ENCODE measurements at regions not wholly inside any gene's neighbourhood (a gene's known extent, or its start where the extent isn't known, plus 50 kb on each side); places are given as distances from the start of the nearest gene placed in this dataset.

DNA sequence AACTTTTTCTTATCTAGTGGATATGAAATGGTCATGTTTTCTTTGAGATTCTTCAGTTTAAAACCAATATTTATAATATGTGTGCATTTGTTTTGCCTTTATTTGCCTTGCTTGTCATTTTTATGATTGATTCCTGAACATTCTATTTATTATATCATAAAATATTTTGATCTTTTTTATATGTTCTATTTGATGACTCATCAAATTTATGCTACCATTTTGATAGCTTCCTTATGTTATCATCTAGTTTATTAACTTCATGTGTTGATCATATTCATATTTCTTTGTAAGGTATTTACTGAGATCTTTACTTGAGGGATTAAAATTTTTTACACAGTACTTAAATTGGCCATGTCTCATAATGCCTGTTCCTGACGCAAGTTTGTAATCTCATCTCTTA is 1650.0 kb downstream of the AMY1C start (continued):
- TF ChIP-seq, protein P1, sequence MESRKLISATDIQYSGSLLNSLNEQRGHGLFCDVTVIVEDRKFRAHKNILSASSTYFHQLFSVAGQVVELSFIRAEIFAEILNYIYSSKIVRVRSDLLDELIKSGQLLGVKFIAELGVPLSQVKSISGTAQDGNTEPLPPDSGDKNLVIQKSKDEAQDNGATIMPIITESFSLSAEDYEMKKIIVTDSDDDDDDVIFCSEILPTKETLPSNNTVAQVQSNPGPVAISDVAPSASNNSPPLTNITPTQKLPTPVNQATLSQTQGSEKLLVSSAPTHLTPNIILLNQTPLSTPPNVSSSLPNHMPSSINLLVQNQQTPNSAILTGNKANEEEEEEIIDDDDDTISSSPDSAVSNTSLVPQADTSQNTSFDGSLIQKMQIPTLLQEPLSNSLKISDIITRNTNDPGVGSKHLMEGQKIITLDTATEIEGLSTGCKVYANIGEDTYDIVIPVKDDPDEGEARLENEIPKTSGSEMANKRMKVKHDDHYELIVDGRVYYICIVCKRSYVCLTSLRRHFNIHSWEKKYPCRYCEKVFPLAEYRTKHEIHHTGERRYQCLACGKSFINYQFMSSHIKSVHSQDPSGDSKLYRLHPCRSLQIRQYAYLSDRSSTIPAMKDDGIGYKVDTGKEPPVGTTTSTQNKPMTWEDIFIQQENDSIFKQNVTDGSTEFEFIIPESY (IDR thresholded peaks at IDR 0.05), result no peak
- TF ChIP-seq, protein P2, sequence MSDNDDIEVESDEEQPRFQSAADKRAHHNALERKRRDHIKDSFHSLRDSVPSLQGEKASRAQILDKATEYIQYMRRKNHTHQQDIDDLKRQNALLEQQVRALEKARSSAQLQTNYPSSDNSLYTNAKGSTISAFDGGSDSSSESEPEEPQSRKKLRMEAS (IDR thresholded peaks at IDR 0.05), result no peak
- no peak for TF ChIP-seq RAD21 (IDR thresholded peaks at IDR 0.05)
- no peak for TF ChIP-seq RXRA (IDR thresholded peaks at IDR 0.05)

DNA sequence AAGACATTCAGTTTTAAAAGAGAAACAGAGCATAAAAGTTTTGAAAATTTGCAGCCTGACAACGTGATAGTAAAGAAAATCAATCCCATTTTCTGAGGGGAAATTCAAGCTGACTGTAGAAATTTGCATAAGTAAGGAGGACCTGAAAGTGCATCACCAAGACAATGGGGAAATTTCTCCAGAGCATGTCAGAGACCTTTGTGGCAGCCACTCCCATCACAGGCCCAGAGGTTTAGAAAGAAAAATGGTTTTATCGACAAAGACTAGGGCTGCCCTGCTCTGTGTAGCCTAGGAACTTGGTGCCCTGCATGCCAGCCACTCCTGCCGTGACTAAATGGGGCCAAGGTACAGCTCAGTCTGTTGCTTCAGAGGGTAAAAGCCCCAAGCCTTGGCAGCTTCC is 1640.2 kb upstream of the PRMT6 start:
- Histone ChIP-seq H3K9me3 (ENCODE audit: control insufficient read depth in 4 of 4, low read length in 3 of 4) (no peaks in the 10 kb centered on the region), H3K4me3 (ENCODE audit: low read depth in 1 of 3, low read length in 3 of 3) (no peak overlapping the region), H3K27me3 (ENCODE audit: control insufficient read depth in 4 of 4, insufficient read depth in 4 of 4, low read length in 3 of 4) (no peaks in the 10 kb centered on the region), H3K36me3 (ENCODE audit: control insufficient read depth in 4 of 4, insufficient read depth in 3 of 4, low read depth in 1 of 4, low read length in 3 of 4) (no peaks in the 10 kb centered on the region), H3K4me1 (ENCODE audit: control insufficient read depth in 4 of 4, insufficient read depth in 4 of 4, low read length in 3 of 4) (no peaks in the 10 kb centered on the region), H3K9ac (ENCODE audit: low read depth in 1 of 2, low read length in 2 of 2) (no peak overlapping the region), H3K27ac (ENCODE audit: low read depth in 1 of 2, low read length in 2 of 2) (no peak overlapping the region)
- no peak for TF ChIP-seq JUND (IDR thresholded peaks at IDR 0.05)
- no peak for TF ChIP-seq HNF4G (IDR thresholded peaks at IDR 0.05)
- TF ChIP-seq RAD21 (IDR thresholded peaks at IDR 0.05), result no peak
- TF ChIP-seq, protein P3, sequence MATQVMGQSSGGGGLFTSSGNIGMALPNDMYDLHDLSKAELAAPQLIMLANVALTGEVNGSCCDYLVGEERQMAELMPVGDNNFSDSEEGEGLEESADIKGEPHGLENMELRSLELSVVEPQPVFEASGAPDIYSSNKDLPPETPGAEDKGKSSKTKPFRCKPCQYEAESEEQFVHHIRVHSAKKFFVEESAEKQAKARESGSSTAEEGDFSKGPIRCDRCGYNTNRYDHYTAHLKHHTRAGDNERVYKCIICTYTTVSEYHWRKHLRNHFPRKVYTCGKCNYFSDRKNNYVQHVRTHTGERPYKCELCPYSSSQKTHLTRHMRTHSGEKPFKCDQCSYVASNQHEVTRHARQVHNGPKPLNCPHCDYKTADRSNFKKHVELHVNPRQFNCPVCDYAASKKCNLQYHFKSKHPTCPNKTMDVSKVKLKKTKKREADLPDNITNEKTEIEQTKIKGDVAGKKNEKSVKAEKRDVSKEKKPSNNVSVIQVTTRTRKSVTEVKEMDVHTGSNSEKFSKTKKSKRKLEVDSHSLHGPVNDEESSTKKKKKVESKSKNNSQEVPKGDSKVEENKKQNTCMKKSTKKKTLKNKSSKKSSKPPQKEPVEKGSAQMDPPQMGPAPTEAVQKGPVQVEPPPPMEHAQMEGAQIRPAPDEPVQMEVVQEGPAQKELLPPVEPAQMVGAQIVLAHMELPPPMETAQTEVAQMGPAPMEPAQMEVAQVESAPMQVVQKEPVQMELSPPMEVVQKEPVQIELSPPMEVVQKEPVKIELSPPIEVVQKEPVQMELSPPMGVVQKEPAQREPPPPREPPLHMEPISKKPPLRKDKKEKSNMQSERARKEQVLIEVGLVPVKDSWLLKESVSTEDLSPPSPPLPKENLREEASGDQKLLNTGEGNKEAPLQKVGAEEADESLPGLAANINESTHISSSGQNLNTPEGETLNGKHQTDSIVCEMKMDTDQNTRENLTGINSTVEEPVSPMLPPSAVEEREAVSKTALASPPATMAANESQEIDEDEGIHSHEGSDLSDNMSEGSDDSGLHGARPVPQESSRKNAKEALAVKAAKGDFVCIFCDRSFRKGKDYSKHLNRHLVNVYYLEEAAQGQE (IDR thresholded peaks at IDR 0.05), result no peak
- TF ChIP-seq, protein P1 (IDR thresholded peaks at IDR 0.05), result no peak
- TF ChIP-seq, protein P4, sequence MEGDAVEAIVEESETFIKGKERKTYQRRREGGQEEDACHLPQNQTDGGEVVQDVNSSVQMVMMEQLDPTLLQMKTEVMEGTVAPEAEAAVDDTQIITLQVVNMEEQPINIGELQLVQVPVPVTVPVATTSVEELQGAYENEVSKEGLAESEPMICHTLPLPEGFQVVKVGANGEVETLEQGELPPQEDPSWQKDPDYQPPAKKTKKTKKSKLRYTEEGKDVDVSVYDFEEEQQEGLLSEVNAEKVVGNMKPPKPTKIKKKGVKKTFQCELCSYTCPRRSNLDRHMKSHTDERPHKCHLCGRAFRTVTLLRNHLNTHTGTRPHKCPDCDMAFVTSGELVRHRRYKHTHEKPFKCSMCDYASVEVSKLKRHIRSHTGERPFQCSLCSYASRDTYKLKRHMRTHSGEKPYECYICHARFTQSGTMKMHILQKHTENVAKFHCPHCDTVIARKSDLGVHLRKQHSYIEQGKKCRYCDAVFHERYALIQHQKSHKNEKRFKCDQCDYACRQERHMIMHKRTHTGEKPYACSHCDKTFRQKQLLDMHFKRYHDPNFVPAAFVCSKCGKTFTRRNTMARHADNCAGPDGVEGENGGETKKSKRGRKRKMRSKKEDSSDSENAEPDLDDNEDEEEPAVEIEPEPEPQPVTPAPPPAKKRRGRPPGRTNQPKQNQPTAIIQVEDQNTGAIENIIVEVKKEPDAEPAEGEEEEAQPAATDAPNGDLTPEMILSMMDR (IDR thresholded peaks at IDR 0.05; ENCODE audit: low read depth, low read length, missing input control), result no peak
- TF ChIP-seq SP1 (IDR thresholded peaks at IDR 0.05), result no peak
- no peak for TF ChIP-seq YY1 (IDR thresholded peaks at IDR 0.05)
- no peak for TF ChIP-seq EGR1 (IDR thresholded peaks at IDR 0.05; ENCODE audit: low read depth in 2 of 2)
- no peak for TF ChIP-seq RXRA (IDR thresholded peaks at IDR 0.05)
- TF ChIP-seq, protein P5, sequence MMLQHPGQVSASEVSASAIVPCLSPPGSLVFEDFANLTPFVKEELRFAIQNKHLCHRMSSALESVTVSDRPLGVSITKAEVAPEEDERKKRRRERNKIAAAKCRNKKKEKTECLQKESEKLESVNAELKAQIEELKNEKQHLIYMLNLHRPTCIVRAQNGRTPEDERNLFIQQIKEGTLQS (IDR thresholded peaks at IDR 0.05), result no peak
- TF ChIP-seq GABPA (IDR thresholded peaks at IDR 0.05 in 1 of 2, conservative IDR thresholded peaks at IDR 0.05 in 1 of 2), result no peak
- TF ChIP-seq NR2F2 (IDR thresholded peaks at IDR 0.05), result no peak
- TF ChIP-seq FOXA1 (IDR thresholded peaks at IDR 0.05), result no peak
- no peak for TF ChIP-seq TAF1 (conservative IDR thresholded peaks at IDR 0.05)
- no peak for TF ChIP-seq HNF4A (conservative IDR thresholded peaks at IDR 0.05)
- no peak for DNase-seq (ENCODE audit: low spot score)
- 64% methylated on average over 3 of the region's 3 CpGs for WGBS

All from liver (tissue), 8 donors.